Stimulated activated CD4-positive, alpha-beta T cell treated with anti-CD3 and anti-CD28 coated beads, Interleukin-2, amount 100 ng/mL, for 48 hours (primary cell): ENCODE measurements at regions not wholly inside any gene's neighbourhood (a gene's known extent, or its start where the extent isn't known, plus 50 kb on each side); places are given as distances from the start of the nearest gene placed in this dataset.
"Not testable (repeated sequence)": the region's sequence is repeated elsewhere in the genome, so short reads cannot be mapped to it uniquely, and the experiment has no call there.

ENCODE experiments used
- DNase-seq, 2 donors: peaks; one replicate each; pipeline ENCODE4 v3.0.0-alpha.2; 2020

GRCh38 chr1:234915924-234916675 is 212.5 kb downstream of the TOMM20 start:
- no peak for DNase-seq

GRCh38 chr1:234914606-234915290 is 213.9 kb downstream of the TOMM20 start:
- DNase-seq = no peak

GRCh38 chr1:234913771-234914170 is 214.9 kb downstream of the TOMM20 start:
- DNase-seq = no peak

GRCh38 chr1:234913278-234913649 is 215.4 kb downstream of the TOMM20 start:
- DNase-seq = no peak

- no peak for DNase-seq
Measured at GRCh38 chr1:234912548-234913277, 215.9 kb downstream of the TOMM20 start.

GRCh38 chr1:234911787-234912186 is 216.8 kb downstream of the TOMM20 start:
- no peak for DNase-seq

- not testable (repeated sequence) for DNase-seq
Measured at GRCh38 chr1:234911136-234911535, 217.5 kb downstream of the TOMM20 start.

GRCh38 chr1:234909851-234910250 is 218.8 kb downstream of the TOMM20 start:
- no peak for DNase-seq

- DNase-seq = no peak
Measured at GRCh38 chr1:234909307-234909810, 219.3 kb downstream of the TOMM20 start.

GRCh38 chr1:234908571-234908970 is 220.1 kb downstream of the TOMM20 start:
- DNase-seq = no peak

GRCh38 chr1:234907940-234908405 is 220.7 kb downstream of the TOMM20 start:
- no peak for DNase-seq

- no peak for DNase-seq
Measured at GRCh38 chr1:234907208-234907939, 221.3 kb downstream of the TOMM20 start.

- no peak for DNase-seq
Measured at GRCh38 chr1:234906654-234907053, 222.0 kb downstream of the TOMM20 start.

GRCh38 chr1:234902774-234903547 is 225.7 kb downstream of the TOMM20 start:
- no peak for DNase-seq

GRCh38 chr1:234901491-234902049 is 227.1 kb downstream of the TOMM20 start:
- no peak for DNase-seq

- no peak for DNase-seq
Measured at GRCh38 chr1:234900595-234900994, 228.0 kb downstream of the TOMM20 start.

- no peak for DNase-seq
Measured at GRCh38 chr1:234899730-234900072, 228.9 kb downstream of the TOMM20 start.

GRCh38 chr1:234899041-234899729 is 229.5 kb downstream of the TOMM20 start:
- DNase-seq = no peak

GRCh38 chr1:234898455-234899033 is 230.1 kb downstream of the TOMM20 start:
- DNase-seq = no peak

- no peak for DNase-seq
Measured at GRCh38 chr1:234897754-234898454, 230.7 kb downstream of the TOMM20 start.
